Brain pericyte (primary cell): ENCODE measurements at regions not wholly inside any gene's neighbourhood (a gene's known extent, or its start where the extent isn't known, plus 50 kb on each side); places are given as distances from the start of the nearest gene placed in this dataset.

Experiments
- DNase-seq: peaks from one replicate; pipeline ENCODE4 v3.0.0-alpha.2; 2012; ENCODE audit warnings: low read depth, low spot score

- DNase-seq, result no peak
Measured at GRCh38 chr6:165986914-165987482, 180.7 kb downstream of the TBXT start.

- DNase-seq, result no peak
Measured at GRCh38 chr6:165986311-165986913, 181.2 kb downstream of the TBXT start.

GRCh38 chr6:165985806-165986299 lies 181.8 kb downstream of the TBXT start:
- no peak for DNase-seq

- DNase-seq, result no peak
Measured at GRCh38 chr6:165985281-165985805, 182.3 kb downstream of the TBXT start.

GRCh38 chr6:165984729-165985275 lies 182.8 kb downstream of the TBXT start:
- no peak for DNase-seq

GRCh38 chr6:165983112-165984072 lies 184.3 kb downstream of the TBXT start:
- DNase-seq, result no peak

- no peak for DNase-seq
Measured at GRCh38 chr6:165978476-165978875, 189.2 kb downstream of the TBXT start.

- DNase-seq, result no peak
Measured at GRCh38 chr6:165976684-165977083, 191.0 kb downstream of the TBXT start.

- no peak for DNase-seq
Measured at GRCh38 chr6:165974817-165975216, 192.8 kb downstream of the TBXT start.

GRCh38 chr6:165973473-165973872 lies 194.2 kb downstream of the TBXT start:
- DNase-seq, result no peak

- no peak for DNase-seq
Measured at GRCh38 chr6:165972139-165972802, 195.4 kb downstream of the TBXT start.

- no peak for DNase-seq
Measured at GRCh38 chr6:165971202-165971601, 196.4 kb downstream of the TBXT start.

- DNase-seq, result no peak
Measured at GRCh38 chr6:165970001-165970400, 197.7 kb downstream of the TBXT start.

GRCh38 chr6:165969184-165969583 lies 198.5 kb downstream of the TBXT start:
- no peak for DNase-seq

GRCh38 chr6:165968408-165968807 lies 199.2 kb downstream of the TBXT start:
- no peak for DNase-seq

- no peak for DNase-seq
Measured at GRCh38 chr6:165967810-165968407, 199.7 kb downstream of the TBXT start.

GRCh38 chr6:165963750-165964149 lies 203.9 kb downstream of the TBXT start:
- DNase-seq, result no peak

GRCh38 chr6:165962366-165962765 lies 205.3 kb downstream of the TBXT start:
- DNase-seq, result no peak

- no peak for DNase-seq
Measured at GRCh38 chr6:165961233-165961632, 206.4 kb downstream of the TBXT start.

- no peak for DNase-seq
Measured at GRCh38 chr6:165960695-165961094, 207.0 kb downstream of the TBXT start.

- DNase-seq, result no peak
Measured at GRCh38 chr6:165959627-165960026, 208.0 kb downstream of the TBXT start.
